ENCODE measurements at regions not wholly inside any gene's neighbourhood (a gene's known extent, or its start where the extent isn't known, plus 50 kb on each side); places are given as distances from the start of the nearest gene placed in this dataset.

DNA sequence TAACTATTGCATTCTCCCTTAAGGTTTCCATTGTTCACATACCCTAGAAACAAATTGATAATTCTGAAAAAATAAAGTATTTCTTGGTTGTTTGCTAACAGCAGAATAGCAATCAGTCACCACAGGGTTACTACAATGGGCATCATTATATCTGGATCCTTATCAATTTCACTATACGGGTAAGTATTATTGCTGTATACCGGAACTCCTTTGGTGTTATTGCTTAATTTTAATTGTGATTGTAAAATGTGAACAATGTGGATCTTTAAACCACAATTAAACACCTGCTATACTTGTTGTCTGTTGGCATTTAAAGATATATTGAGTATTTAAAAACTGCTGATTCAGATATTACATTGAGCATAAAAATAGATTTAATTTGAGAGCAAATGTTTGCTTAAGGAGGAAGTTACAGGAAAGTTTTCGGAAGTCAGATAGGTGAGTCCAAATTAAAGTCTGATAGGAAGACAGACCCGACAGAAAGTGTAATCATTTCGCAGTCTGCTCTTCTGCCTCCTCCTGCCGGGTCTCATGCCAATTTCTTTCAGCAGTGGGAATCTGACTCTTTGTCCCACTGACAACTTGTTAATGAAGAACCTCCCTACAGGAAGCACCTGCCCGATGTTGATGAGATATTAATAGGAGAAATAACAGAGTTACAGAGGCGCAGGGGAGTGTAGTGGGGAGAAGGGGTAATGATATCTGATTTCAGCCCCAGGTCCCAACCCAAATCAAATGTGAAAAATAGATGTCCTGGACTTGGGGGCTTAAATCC is 169.7 kb upstream of the TBC1D5 start:
- no peak for DNase-seq

DNA sequence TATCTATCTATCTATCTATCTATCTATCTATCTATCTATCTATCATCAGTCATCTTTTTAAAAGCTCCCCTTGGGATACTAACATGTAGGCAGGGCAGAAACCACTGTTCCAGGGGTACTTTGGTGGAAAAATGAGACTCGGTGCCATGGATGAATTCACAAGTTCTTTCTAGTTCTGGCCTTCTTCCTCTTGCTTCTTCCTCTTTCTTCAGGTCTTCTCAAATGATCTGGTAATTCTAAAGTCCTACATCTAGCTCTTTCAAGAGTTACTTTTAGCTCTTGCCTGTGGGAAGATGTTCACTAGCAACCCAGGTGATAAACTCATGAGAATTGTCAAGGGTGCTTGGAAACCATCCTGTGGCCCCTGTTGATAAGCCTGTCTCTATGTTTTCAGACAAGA is 168.5 kb upstream of the TBC1D5 start:
- no peak overlapping the region for H3K4me3 ChIP-seq (ENCODE audit: low read depth, low read length)
- no peak for DNase-seq
- H3K27ac ChIP-seq = no peak overlapping the region
- TF ChIP-seq CTCF (IDR thresholded peaks at IDR 0.05; ENCODE audit: low read depth, low read length) = no peak
- no peaks in the 10 kb centered on the region for H3K36me3 ChIP-seq
- H3K9me3 ChIP-seq (ENCODE audit: severe bottlenecking) = no peaks in the 10 kb centered on the region
- H3K27me3 ChIP-seq (ENCODE audit: insufficient read depth, low read depth, severe bottlenecking) = no peaks in the 10 kb centered on the region

More for the DNA sequence above, 169.7 kb upstream of the TBC1D5 start:
- H3K4me3 ChIP-seq (ENCODE audit: low read depth, low read length) = no peak overlapping the region
- no peaks in the 10 kb centered on the region for H3K9me3 ChIP-seq (ENCODE audit: severe bottlenecking)
- no peaks in the 10 kb centered on the region for H3K36me3 ChIP-seq
- no peak for TF ChIP-seq CTCF (IDR thresholded peaks at IDR 0.05; ENCODE audit: low read depth, low read length)
- no peak overlapping the region for H3K27ac ChIP-seq
- no peaks in the 10 kb centered on the region for H3K27me3 ChIP-seq (ENCODE audit: insufficient read depth, low read depth, severe bottlenecking)

DNA sequence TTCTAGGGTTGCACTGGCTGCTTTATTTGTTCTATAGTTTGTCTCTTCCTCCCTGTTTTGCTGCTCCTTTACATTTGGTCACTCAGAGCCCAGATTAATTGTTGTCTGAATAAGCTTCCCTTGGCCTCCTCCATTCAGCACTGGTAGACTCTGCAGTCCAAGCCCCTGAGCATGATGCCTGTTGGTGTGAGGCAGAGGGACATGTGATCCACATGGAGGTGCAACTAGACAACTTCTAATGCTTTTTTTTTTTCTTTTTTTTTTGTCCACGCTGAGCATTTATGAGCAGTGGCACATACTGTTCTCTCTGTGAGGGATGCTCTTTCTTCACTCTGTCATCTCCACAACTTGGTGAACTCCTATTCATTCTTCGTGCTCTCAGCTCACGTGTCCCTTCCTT is 167.3 kb upstream of the TBC1D5 start:
- TF ChIP-seq CTCF (IDR thresholded peaks at IDR 0.05; ENCODE audit: low read depth, low read length) = no peak

GRCh38 chr3:17908399-17909191 is 166.2 kb upstream of the TBC1D5 start:
- no peak for TF ChIP-seq CTCF (IDR thresholded peaks at IDR 0.05; ENCODE audit: low read depth, low read length)
- DNase-seq = no peak
- no peaks in the 10 kb centered on the region for H3K36me3 ChIP-seq
- no peak overlapping the region for H3K27ac ChIP-seq
- H3K4me3 ChIP-seq (ENCODE audit: low read depth, low read length) = no peak overlapping the region
- H3K27me3 ChIP-seq (ENCODE audit: insufficient read depth, low read depth, severe bottlenecking) = no peaks in the 10 kb centered on the region
- H3K9me3 ChIP-seq (ENCODE audit: severe bottlenecking) = no peaks in the 10 kb centered on the region

More for the DNA sequence above, 167.3 kb upstream of the TBC1D5 start:
- Histone ChIP-seq H3K27me3 (ENCODE audit: insufficient read depth, low read depth, severe bottlenecking) (no peaks in the 10 kb centered on the region), H3K9me3 (ENCODE audit: severe bottlenecking) (no peaks in the 10 kb centered on the region), H3K36me3 (no peaks in the 10 kb centered on the region), H3K27ac (no peak overlapping the region), H3K4me3 (ENCODE audit: low read depth, low read length) (no peak overlapping the region)
- DNase-seq = no peak

DNA sequence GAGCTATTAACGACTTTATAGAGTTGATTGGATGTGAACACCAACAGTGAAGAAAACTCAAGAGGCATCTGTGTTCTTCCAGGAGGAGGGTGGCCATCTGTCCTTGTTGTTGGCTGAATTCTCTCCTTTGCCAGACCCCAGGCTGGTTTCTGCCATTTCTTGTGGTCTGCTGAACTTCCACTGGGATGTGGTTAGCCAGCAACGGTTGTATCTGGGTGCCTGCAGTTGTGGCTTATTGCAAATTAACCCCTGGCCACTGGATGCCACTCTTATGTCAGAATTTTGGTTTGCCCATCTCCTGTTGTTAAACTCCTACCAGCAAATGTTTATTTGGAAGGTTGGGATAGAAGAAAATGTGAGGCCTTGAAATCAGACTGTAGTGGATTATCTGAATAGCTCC is 163.6 kb upstream of the TBC1D5 start:
- H3K36me3 ChIP-seq = no peaks in the 10 kb centered on the region
- H3K4me3 ChIP-seq (ENCODE audit: low read depth, low read length) = no peak overlapping the region
- no peaks in the 10 kb centered on the region for H3K9me3 ChIP-seq (ENCODE audit: severe bottlenecking)
- DNase-seq = no peak
- no peak overlapping the region for H3K27ac ChIP-seq
- TF ChIP-seq CTCF (IDR thresholded peaks at IDR 0.05; ENCODE audit: low read depth, low read length) = no peak
- H3K27me3 ChIP-seq (ENCODE audit: insufficient read depth, low read depth, severe bottlenecking) = no peaks in the 10 kb centered on the region
